Activated CD8-positive, alpha-beta T cell treated with anti-CD3 and anti-CD28 coated beads for 36 hours (primary cell): ENCODE measurements at regions not wholly inside any gene's neighbourhood (a gene's known extent, or its start where the extent isn't known, plus 50 kb on each side); places are given as distances from the start of the nearest gene placed in this dataset.

Experiments used
- ATAC-seq: fragments of 200-7000 bp; cut with Tn5 transposase; one replicate; pipeline ENCODE4 v1.10.0; 2021; ENCODE audit warnings: mild to moderate bottlenecking, moderate library complexity
- CTCF ChIA-PET: fragments of 350-600 bp; sonication (Branson Sonifier 250); formaldehyde crosslinking; loops from one replicate; lab custom pipeline; 2021; ENCODE audit warnings: antibody characterized with exemption; lab: Charles Lee
- POLR2A ChIA-PET: fragments of 350-600 bp; sonication (Branson Sonifier 250); formaldehyde crosslinking; loops from one replicate; lab custom pipeline; 2021; ENCODE audit warnings: antibody characterized with exemption; lab: Charles Lee
- DNase-seq: peaks from one replicate; pipeline ENCODE4 v3.0.0-alpha.2; 2020
- H3K27ac Mint-ChIP-seq: one replicate; pipeline ENCODE4 v1.8.0; 2021; ENCODE audit warnings: mild to moderate bottlenecking, mixed read lengths
- H3K27me3 Mint-ChIP-seq: one replicate; pipeline ENCODE4 v1.8.0; 2021; ENCODE audit warnings: mixed read lengths
- H3K36me3 Mint-ChIP-seq: one replicate; pipeline ENCODE4 v1.8.0; 2021; ENCODE audit warnings: low read depth, mixed read lengths
- H3K4me1 Mint-ChIP-seq: one replicate; pipeline ENCODE4 v1.8.0; 2021; ENCODE audit warnings: low read depth, mixed read lengths
- H3K4me3 Mint-ChIP-seq: one replicate; pipeline ENCODE4 v1.8.0; 2021; ENCODE audit warnings: mild to moderate bottlenecking, moderate library complexity, mixed read lengths
- H3K9me3 Mint-ChIP-seq: one replicate; pipeline ENCODE4 v1.8.0; 2021; ENCODE audit warnings: mixed read lengths
- CTCF ChIP-seq: fragments of 200-600 bp; IDR thresholded peaks from one replicate; pipeline ENCODE4 v1.8.0; 2022; ENCODE audit warnings: antibody characterized with exemption, mild to moderate bottlenecking
- intact Hi-C: fragments of 100-400 bp; cut with micrococcal nuclease; formaldehyde crosslinking; loops from one replicate; pipeline ENCODE4 v1.10.0; 2022

GRCh38 chr1:77624102-77624501 lies 58.4 kb downstream of the ZZZ3 start:
- ATAC-seq (no peak), DNase-seq (no peak)
- Mint-ChIP-seq H3K4me3 (no peak overlapping the region), H3K4me1 (peaks cover 18% of the 10 kb centered on the region), H3K9me3 (no peaks in the 10 kb centered on the region), H3K36me3 (peaks cover 40% of the 10 kb centered on the region), H3K27me3 (no peaks in the 10 kb centered on the region), H3K27ac (no peak overlapping the region)
- POLR2A ChIA-PET, result interaction anchor here (0.9 kb wide), 1 partner anchor 60 kb away, joined by 3 read pairs; no protein-coding TSS in a partner anchor
- CTCF ChIA-PET, result no interaction called here
- intact Hi-C loops, result no loop called here
- no peak for TF ChIP-seq CTCF

GRCh38 chr1:77623066-77623465 lies 59.4 kb downstream of the ZZZ3 start:
- ATAC-seq (no peak), DNase-seq (no peak)
- no peaks in the 10 kb centered on the region for H3K27me3 Mint-ChIP-seq
- POLR2A ChIA-PET, result interaction anchor here (0.6 kb wide), 1 partner anchor 18 kb away, joined by 3 read pairs; no protein-coding TSS in a partner anchor
- intact Hi-C loops, result no loop called here
- peaks cover 18% of the 10 kb centered on the region for H3K4me1 Mint-ChIP-seq
- CTCF ChIA-PET, result no interaction called here
- no peaks in the 10 kb centered on the region for H3K9me3 Mint-ChIP-seq
- H3K4me3 Mint-ChIP-seq, result no peak overlapping the region
- no peak overlapping the region for H3K27ac Mint-ChIP-seq
- peaks cover 48% of the 10 kb centered on the region for H3K36me3 Mint-ChIP-seq
- no peak for TF ChIP-seq CTCF

- Mint-ChIP-seq H3K9me3 (no peaks in the 10 kb centered on the region), H3K4me3 (no peak overlapping the region), H3K27me3 (no peaks in the 10 kb centered on the region), H3K4me1 (peaks cover 9% of the 10 kb centered on the region), H3K27ac (peak overlapping the region; percentile 13), H3K36me3 (peaks cover 43% of the 10 kb centered on the region)
- no peak for DNase-seq
- ChIA-PET POLR2A (no interaction called here), CTCF (no interaction called here)
- intact Hi-C loops, result no loop called here
- no peak for ATAC-seq
- no peak for TF ChIP-seq CTCF
These were observed 62.2 kb downstream of the ZZZ3 start for GRCh38 chr1:77620273-77620672.

GRCh38 chr1:77614037-77614436 lies 68.4 kb downstream of the ZZZ3 start:
- DNase-seq, result no peak
- Mint-ChIP-seq H3K27ac (no peak overlapping the region), H3K4me1 (no peaks in the 10 kb centered on the region), H3K9me3 (peaks cover 17% of the 10 kb centered on the region), H3K36me3 (peaks cover 50% of the 10 kb centered on the region), H3K27me3 (no peaks in the 10 kb centered on the region), H3K4me3 (no peak overlapping the region)
- CTCF ChIA-PET, result no interaction called here
- POLR2A ChIA-PET, result no interaction called here
- ATAC-seq, result no peak
- intact Hi-C loops, result no loop called here
- no peak for TF ChIP-seq CTCF
